NB4 (cell line): ENCODE measurements at regions not wholly inside any gene's neighbourhood (a gene's known extent, or its start where the extent isn't known, plus 50 kb on each side); places are given as distances from the start of the nearest gene placed in this dataset.
"Not testable (repeated sequence)": the region's sequence is repeated elsewhere in the genome, so short reads cannot be mapped to it uniquely, and the experiment has no call there.

ENCODE experiments used
- DNase-seq: peaks from one replicate; pipeline ENCODE4 v3.0.0; 2010; ENCODE audit warnings: low read depth
- H3K4me3 ChIP-seq: one replicate; pipeline ENCODE4 v1.5.1; 2011; ENCODE audit warnings: mild to moderate bottlenecking, low read depth, low read length, moderate library complexity
- CTCF ChIP-seq: IDR thresholded peaks from one replicate; pipeline ENCODE4 v1.5.1; 2012; ENCODE audit warnings: low read depth, low read length
- MAX ChIP-seq: IDR thresholded peaks from 2 replicates; pipeline ENCODE4 v1.6.1; 2011; ENCODE audit warnings: low read depth, low read length
- MYC ChIP-seq: IDR thresholded peaks from 2 replicates; pipeline ENCODE4 v1.6.1; 2011; ENCODE audit warnings: low read depth, low read length
- POLR2A ChIP-seq: IDR thresholded peaks from 2 replicates; pipeline ENCODE4 v1.6.1; 2011; ENCODE audit warnings: mild to moderate bottlenecking; ENCODE audit not compliant: insufficient read length; ENCODE audit errors: extremely low read depth

GRCh38 chr10:64873088-64873487 is 1351.9 kb downstream of the REEP3 start:
- no peak overlapping the region for H3K4me3 ChIP-seq
- no peak for TF ChIP-seq MYC
- TF ChIP-seq POLR2A = no peak
- TF ChIP-seq CTCF = no peak
- no peak for TF ChIP-seq MAX
- DNase-seq = no peak

- H3K4me3 ChIP-seq = no peak overlapping the region
- DNase-seq = no peak
- TF ChIP-seq MAX (no peak), POLR2A (no peak), CTCF (no peak), MYC (no peak)
Observed at GRCh38 chr10:64873959-64874358, 1352.8 kb downstream of the REEP3 start.

- TF ChIP-seq POLR2A (no peak), CTCF (no peak), MAX (no peak), MYC (no peak)
- H3K4me3 ChIP-seq = no peak overlapping the region
- DNase-seq = no peak
Observed at GRCh38 chr10:64880546-64880945, 1359.3 kb downstream of the REEP3 start.

GRCh38 chr10:64881257-64881656 is 1360.1 kb downstream of the REEP3 start:
- no peak overlapping the region for H3K4me3 ChIP-seq
- TF ChIP-seq MYC (no peak), CTCF (no peak), POLR2A (no peak), MAX (no peak)
- no peak for DNase-seq

- no peak overlapping the region for H3K4me3 ChIP-seq
- TF ChIP-seq MYC (no peak), POLR2A (no peak), MAX (no peak), CTCF (no peak)
- no peak for DNase-seq
Observed at GRCh38 chr10:64896582-64896981, 1375.4 kb downstream of the REEP3 start.

- H3K4me3 ChIP-seq, DNase-seq: not testable (repeated sequence)
Observed at GRCh38 chr10:64906311-64906710, 1385.1 kb downstream of the REEP3 start.

GRCh38 chr10:64924306-64924705 is 1403.1 kb downstream of the REEP3 start:
- not testable (repeated sequence) for DNase-seq, H3K4me3 ChIP-seq
